ENCODE measurements at regions not wholly inside any gene's neighbourhood (a gene's known extent, or its start where the extent isn't known, plus 50 kb on each side); places are given as distances from the start of the nearest gene placed in this dataset.
A peak's percentile ranks its signal among the peaks of the same experiment; 100 is the strongest.

- TF ChIP-seq EZH2 (IDR thresholded peaks at IDR 0.05; ENCODE audit: low read depth) (no peak), CTCF (conservative IDR thresholded peaks at IDR 0.05) (no peak)
- intact Hi-C loops (cut with micrococcal nuclease; ENCODE audit: unreplicated experiment) = loop anchor here (1.0 to 2.0 kb wide), 6 partner anchors 28 to 388 kb away; partner anchors contain the start of gene ZFP36L2
- no peaks in the 10 kb centered on the region for H3K9me3 ChIP-seq (ENCODE audit: insufficient read depth, low read depth)
- POLR2A ChIA-PET (ENCODE audit: unreplicated experiment) = interaction anchor here (0.7 to 1.2 kb wide), 3 partner anchors 10 to 35 kb away, joined by 3 to 6 read pairs (median 4); no protein-coding TSS in a partner anchor
- H4K20me1 ChIP-seq (ENCODE audit: insufficient read depth) = no peaks in the 10 kb centered on the region
- H3F3A ChIP-seq (ENCODE audit: insufficient read depth, low read depth) = peaks cover 70% of the 10 kb centered on the region
- peaks cover 77% of the 10 kb centered on the region for H3K4me1 ChIP-seq (replicated peaks; ENCODE audit: insufficient read depth)
- no peak for DNase-seq
- peaks cover 30% of the 10 kb centered on the region for H3K79me2 ChIP-seq (ENCODE audit: low read depth)
- H3K4me3 ChIP-seq = peak overlapping the region; percentile 53; the same call in 1 of the 2 replicates
- H2AFZ ChIP-seq = no peak overlapping the region
- no peaks in the 10 kb centered on the region for H3K9me2 ChIP-seq (ENCODE audit: insufficient read depth)
- CTCF ChIA-PET = interaction anchor here (1.3 kb wide), 1 partner anchor 35 kb away, joined by 4 read pairs; no protein-coding TSS in a partner anchor
- BruUV-seq (replicated peaks) = no TSS peak
- H3K36me3 ChIP-seq (ENCODE audit: low read depth) = peaks cover 12% of the 10 kb centered on the region
- peak overlapping the region; percentile 90 for H3K4me2 ChIP-seq
- no peaks in the 10 kb centered on the region for H3K27me3 ChIP-seq (ENCODE audit: insufficient read depth, low read depth)
- H3K27ac ChIP-seq = peak overlapping the region; percentile 90
Observed at GRCh38 chr2:43038696-43039094, 187.7 kb downstream of the ZFP36L2 start.

- Histone ChIP-seq H3K4me3 (peak overlapping the region; percentile 53), H3K4me2 (peak overlapping the region; percentile 90), H2AFZ (no peak overlapping the region), H3K4me1 (replicated peaks; ENCODE audit: insufficient read depth) (peaks cover 71% of the 10 kb centered on the region), H4K20me1 (ENCODE audit: insufficient read depth) (no peaks in the 10 kb centered on the region), H3K27me3 (ENCODE audit: insufficient read depth, low read depth) (no peaks in the 10 kb centered on the region), H3K9me3 (ENCODE audit: insufficient read depth, low read depth) (no peaks in the 10 kb centered on the region), H3K9me2 (ENCODE audit: insufficient read depth) (no peaks in the 10 kb centered on the region), H3K79me2 (ENCODE audit: low read depth) (peaks cover 30% of the 10 kb centered on the region), H3K36me3 (ENCODE audit: low read depth) (peaks cover 14% of the 10 kb centered on the region), H3F3A (ENCODE audit: insufficient read depth, low read depth) (peaks cover 64% of the 10 kb centered on the region), H3K27ac (peak overlapping the region; percentile 90)
- TF ChIP-seq CTCF (conservative IDR thresholded peaks at IDR 0.05) (no peak), EZH2 (IDR thresholded peaks at IDR 0.05; ENCODE audit: low read depth) (no peak)
- ChIA-PET CTCF (interaction anchor here (0.8 to 1.3 kb wide), 3 partner anchors 35 to 131 kb away, joined by 3 to 4 read pairs (median 4); no protein-coding TSS in a partner anchor), POLR2A (ENCODE audit: unreplicated experiment) (interaction anchor here (0.7 to 1.2 kb wide), 4 partner anchors 10 to 183 kb away, joined by 3 to 6 read pairs (median 4); no protein-coding TSS in a partner anchor)
- DNase-seq = peak; percentile 90 to 99
- BruUV-seq (replicated peaks) = no TSS peak
- intact Hi-C loops (cut with micrococcal nuclease; ENCODE audit: unreplicated experiment) = loop anchor here (1.0 to 2.0 kb wide), 6 partner anchors 28 to 388 kb away; partner anchors contain the start of gene ZFP36L2
Observed at GRCh38 chr2:43038034-43038695, 188.2 kb downstream of the ZFP36L2 start.

GRCh38 chr2:43035922-43036321, 190.5 kb downstream of the ZFP36L2 start:
- BruUV-seq (replicated peaks) = no TSS peak
- H3K9me3 ChIP-seq (ENCODE audit: insufficient read depth, low read depth) = no peaks in the 10 kb centered on the region
- H3K4me3 ChIP-seq = no peak overlapping the region
- intact Hi-C loops (cut with micrococcal nuclease; ENCODE audit: unreplicated experiment) = no loop called here
- H3K4me1 ChIP-seq (replicated peaks; ENCODE audit: insufficient read depth) = peaks cover 49% of the 10 kb centered on the region
- H3K79me2 ChIP-seq (ENCODE audit: low read depth) = peaks cover 30% of the 10 kb centered on the region
- H2AFZ ChIP-seq = no peak overlapping the region
- no peak overlapping the region; the same call in 1 of the 2 replicates for H3K4me2 ChIP-seq
- H3K27me3 ChIP-seq (ENCODE audit: insufficient read depth, low read depth) = no peaks in the 10 kb centered on the region
- H3K27ac ChIP-seq = no peak overlapping the region
- POLR2A ChIA-PET (ENCODE audit: unreplicated experiment) = no interaction called here
- H3K9me2 ChIP-seq (ENCODE audit: insufficient read depth) = no peaks in the 10 kb centered on the region
- H3K36me3 ChIP-seq (ENCODE audit: low read depth) = peaks cover 20% of the 10 kb centered on the region
- DNase-seq = no peak
- peaks cover 49% of the 10 kb centered on the region for H3F3A ChIP-seq (ENCODE audit: insufficient read depth, low read depth)
- CTCF ChIA-PET = no interaction called here
- no peaks in the 10 kb centered on the region for H4K20me1 ChIP-seq (ENCODE audit: insufficient read depth)
- TF ChIP-seq CTCF (conservative IDR thresholded peaks at IDR 0.05) (0 out of 2 replicates have a peak, but pooled peaks have one; percentile 23), EZH2 (IDR thresholded peaks at IDR 0.05; ENCODE audit: low read depth) (no peak)

Measured in PC-9 (cell line).